Mesenchymal stem cell (in vitro differentiated cells and primary cell): ENCODE measurements at regions not wholly inside any gene's neighbourhood (a gene's known extent, or its start where the extent isn't known, plus 50 kb on each side); places are given as distances from the start of the nearest gene placed in this dataset.
A peak's percentile ranks its signal among the peaks of the same experiment; 100 is the strongest.

ENCODE experiments used
- DNase-seq: peaks from one replicate; pipeline ENCODE4 v3.0.0-alpha.2; 2013
- H2AFZ ChIP-seq: one replicate; pipeline ENCODE4 v1.6.1; 2013; ENCODE audit warnings: low read depth, mild to moderate bottlenecking, control low read depth, inconsistent platforms, low read length, moderate library complexity
- H2AK5ac ChIP-seq: 2 replicates; pipeline ENCODE4 v1.6.1; 2013; ENCODE audit warnings: low read length, moderate library complexity, mild to moderate bottlenecking, inconsistent platforms; ENCODE audit not compliant: severe bottlenecking
- H2BK120ac ChIP-seq: one replicate; pipeline ENCODE4 v1.6.1; 2013; ENCODE audit warnings: low read depth, mild to moderate bottlenecking, inconsistent platforms, low read length, moderate library complexity
- H2BK12ac ChIP-seq, 2 experiments: one replicate each; pipeline ENCODE4 v1.6.1; 2013; ENCODE audit warnings: inconsistent platforms in 2 of 2, low read length in 2 of 2, mild to moderate bottlenecking in 2 of 2, moderate library complexity in 2 of 2, control low read depth in 1 of 2
- H2BK15ac ChIP-seq: one replicate; pipeline ENCODE4 v1.6.1; 2013; ENCODE audit warnings: mild to moderate bottlenecking, low read depth, inconsistent platforms; ENCODE audit not compliant: poor library complexity, severe bottlenecking
- H2BK5ac ChIP-seq: 2 replicates; pipeline ENCODE4 v1.6.1; 2013; ENCODE audit warnings: low read depth, mild to moderate bottlenecking, low read length, control low read depth, inconsistent platforms; ENCODE audit not compliant: poor library complexity, severe bottlenecking
- H3K14ac ChIP-seq, 2 experiments: one replicate each; pipeline ENCODE4 v1.6.1; 2013; ENCODE audit warnings: inconsistent platforms in 2 of 2, low read length in 2 of 2, control low read depth in 1 of 2, mild to moderate bottlenecking in 1 of 2, moderate library complexity in 1 of 2
- H3K18ac ChIP-seq, 2 experiments: one replicate each; pipeline ENCODE4 v1.6.1; 2013; ENCODE audit warnings: inconsistent platforms in 2 of 2, low read length in 2 of 2, control low read depth in 1 of 2, low read depth in 1 of 2, mild to moderate bottlenecking in 1 of 2
- H3K23ac ChIP-seq, 2 experiments: one replicate each; pipeline ENCODE4 v1.6.1; 2013; ENCODE audit warnings: inconsistent platforms in 2 of 2, low read length in 2 of 2, mild to moderate bottlenecking in 2 of 2, moderate library complexity in 2 of 2, control low read depth in 1 of 2
- H3K27ac ChIP-seq: 2 replicates; pipeline ENCODE4 v1.5.1; 2013; ENCODE audit warnings: mild to moderate bottlenecking, moderate library complexity, low read length, control low read depth, inconsistent platforms; ENCODE audit not compliant: poor library complexity, severe bottlenecking
- H3K27me3 ChIP-seq, 2 experiments: 2 replicates each; pipeline versions ENCODE4 v1.6.1 to v1.7.0; 2013; ENCODE audit warnings: low read length in 2 of 2, mild to moderate bottlenecking in 2 of 2, moderate library complexity in 2 of 2, control low read depth in 1 of 2, inconsistent platforms in 1 of 2; ENCODE audit not compliant: control insufficient read depth in 1 of 2, insufficient read depth in 1 of 2
- H3K36me3 ChIP-seq, 2 experiments: 2 replicates each; pipeline versions ENCODE4 v1.6.1 to v1.7.0; 2013; ENCODE audit warnings: low read length in 2 of 2, control low read depth in 1 of 2, inconsistent platforms in 1 of 2, low read depth in 1 of 2, mild to moderate bottlenecking in 1 of 2; ENCODE audit not compliant: insufficient read depth in 2 of 2, control insufficient read depth in 1 of 2
- H3K4ac ChIP-seq, 2 experiments: one replicate each; pipeline ENCODE4 v1.6.1; 2013; ENCODE audit warnings: inconsistent platforms in 2 of 2, low read length in 2 of 2, mild to moderate bottlenecking in 2 of 2, moderate library complexity in 2 of 2, control low read depth in 1 of 2, low read depth in 1 of 2
- H3K4me1 ChIP-seq: 2 replicates; pipeline ENCODE4 v1.6.1; 2013; ENCODE audit warnings: low read depth, low read length, control low read depth; ENCODE audit not compliant: control insufficient read depth, insufficient read depth
- H3K4me2 ChIP-seq: 2 replicates; pipeline ENCODE4 v1.6.1; 2013; ENCODE audit warnings: low read length, mild to moderate bottlenecking, inconsistent platforms; ENCODE audit not compliant: poor library complexity, severe bottlenecking
- H3K4me3 ChIP-seq, 2 experiments: 2 replicates each; pipeline versions ENCODE4 v1.5.1 to v1.7.0; 2013; ENCODE audit warnings: low read length in 2 of 2, mild to moderate bottlenecking in 2 of 2, control low read depth in 1 of 2, low read depth in 1 of 2; ENCODE audit not compliant: insufficient read depth in 1 of 2
- H3K79me1 ChIP-seq: replicated peaks from 2 replicates; pipeline ENCODE4 v1.6.1; 2013; ENCODE audit warnings: mild to moderate bottlenecking, control low read depth, low read length, inconsistent platforms; ENCODE audit not compliant: poor library complexity, severe bottlenecking
- H3K9ac ChIP-seq: 2 replicates; pipeline ENCODE4 v1.7.0; 2013; ENCODE audit warnings: mild to moderate bottlenecking, low read length, moderate library complexity
- H3K9me3 ChIP-seq: 2 replicates; pipeline ENCODE4 v1.7.0; 2013; ENCODE audit warnings: mild to moderate bottlenecking, low read length; ENCODE audit not compliant: control insufficient read depth
- H4K8ac ChIP-seq: one replicate; pipeline ENCODE4 v1.6.1; 2013; ENCODE audit warnings: inconsistent platforms, mild to moderate bottlenecking, low read length, moderate library complexity
- H4K91ac ChIP-seq: one replicate; pipeline ENCODE4 v1.6.1; 2013; ENCODE audit warnings: mild to moderate bottlenecking, low read length, inconsistent platforms
- WGBS: methylation state at CpG from one replicate; pipeline ENCODE4 v1.1.7; 2013; ENCODE audit warnings: mixed read lengths; 5-methylcytosine and 5-hydroxymethylcytosine counted together

DNA sequence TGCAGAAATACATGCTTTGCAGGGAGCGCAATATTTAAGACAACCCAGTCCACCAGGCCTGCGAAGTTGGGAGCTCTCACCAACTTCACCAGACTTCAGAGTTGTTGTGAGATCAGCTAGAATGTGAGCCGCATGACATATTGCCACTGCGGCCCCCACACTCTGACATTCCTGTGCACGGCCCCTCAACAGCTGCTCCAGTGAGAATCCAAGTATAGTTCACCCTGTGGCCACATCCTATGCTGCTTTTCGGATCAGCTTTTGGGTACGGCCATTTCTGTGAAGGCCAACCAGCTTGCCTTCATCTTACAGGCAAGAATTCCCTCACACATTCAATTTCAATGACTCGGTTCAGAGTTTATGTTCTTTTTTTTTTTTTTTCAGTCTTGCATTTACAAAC is 177.8 kb downstream of the SOX11 start:
- Histone ChIP-seq H2BK5ac (no peak overlapping the region), H3K18ac (no peak overlapping the region), H3K14ac (no peak overlapping the region), H3K79me1 (no peaks in the 10 kb centered on the region), H3K4me3 (no peak overlapping the region), H2BK12ac (no peak overlapping the region), H3K9me3 (peaks cover 53% of the 10 kb centered on the region), H2BK120ac (no peak overlapping the region), H3K4me2 (no peak overlapping the region), H3K4ac (no peak overlapping the region), H3K9ac (no peak overlapping the region), H3K23ac (no peak overlapping the region), H3K27me3 (no peaks in the 10 kb centered on the region), H3K27ac (no peak overlapping the region), H3K36me3 (no peaks in the 10 kb centered on the region), H3K4me1 (no peaks in the 10 kb centered on the region), H2AK5ac (no peak overlapping the region), H4K91ac (no peak overlapping the region), H4K8ac (no peak overlapping the region), H2AFZ (no peak overlapping the region), H2BK15ac (no peak overlapping the region)
- WGBS = 83% methylated on average over 8 of the region's 8 CpGs
- no peak for DNase-seq

DNA sequence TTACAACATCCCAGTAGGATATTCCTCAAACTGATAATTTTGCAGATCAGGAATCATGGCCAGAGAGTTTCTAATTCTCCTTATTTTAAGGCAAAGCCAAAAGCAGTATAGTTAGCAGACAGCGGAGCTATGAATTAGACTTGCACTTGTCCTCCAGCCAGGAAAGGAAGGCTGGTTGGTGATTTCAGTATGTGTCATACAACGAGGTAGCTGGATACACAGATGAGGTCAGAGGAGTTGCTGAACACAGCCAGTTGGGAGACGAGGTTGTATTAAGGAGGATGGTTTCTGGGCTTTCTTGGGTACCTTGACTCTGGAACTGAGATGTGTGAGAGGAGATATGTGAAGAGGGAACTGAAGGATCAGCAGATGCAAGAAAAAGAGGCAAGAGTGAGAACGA is 185.2 kb downstream of the SOX11 start:
- no peaks in the 10 kb centered on the region for H3K36me3 ChIP-seq

DNA sequence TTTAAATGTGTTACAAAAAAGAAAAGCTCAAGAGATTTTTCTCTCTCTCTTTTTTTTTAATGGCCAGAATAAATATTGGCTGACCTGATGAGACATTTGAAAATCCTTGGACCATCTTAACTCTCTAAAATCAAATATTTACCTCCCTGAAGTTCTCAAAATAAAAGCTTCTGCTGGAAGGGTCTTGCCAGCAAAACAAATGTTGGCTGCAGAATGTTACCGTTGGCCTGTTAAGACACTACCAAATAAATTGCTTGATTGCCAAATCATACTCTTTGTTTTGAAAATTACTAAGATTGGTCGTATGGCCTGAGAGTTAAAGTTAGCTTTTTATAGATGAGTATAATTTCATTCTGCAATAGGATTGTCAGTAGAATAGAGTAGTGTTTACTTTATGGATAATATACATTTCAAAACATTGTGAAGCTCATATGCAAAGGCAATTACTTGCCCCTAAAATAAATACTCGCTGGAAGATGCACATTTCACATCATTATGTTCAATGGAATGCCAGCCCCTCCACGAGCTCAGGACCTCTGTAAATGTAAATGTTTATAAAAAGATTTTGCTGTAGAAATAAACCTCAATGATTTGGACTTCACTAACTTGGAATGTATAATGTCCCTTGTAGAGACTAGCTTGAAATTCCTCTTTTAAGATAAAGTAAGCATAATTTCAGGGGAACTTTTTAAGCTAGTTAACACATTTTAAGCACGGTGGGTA is 193.4 kb downstream of the SOX11 start:
- no peaks in the 10 kb centered on the region for H3K79me1 ChIP-seq
- H3K4ac ChIP-seq = no peak overlapping the region
- H3K27me3 ChIP-seq = no peaks in the 10 kb centered on the region
- no peak overlapping the region for H3K4me2 ChIP-seq
- H3K14ac ChIP-seq = no peak overlapping the region
- H3K4me1 ChIP-seq = no peaks in the 10 kb centered on the region
- H2AFZ ChIP-seq = no peak overlapping the region
- WGBS = 0% methylated on average over 1 of the region's 5 CpGs
- no peak overlapping the region for H2BK12ac ChIP-seq
- no peak overlapping the region for H3K4me3 ChIP-seq
- H3K36me3 ChIP-seq = no peaks in the 10 kb centered on the region
- DNase-seq = peak; percentile 6
- no peak overlapping the region for H3K23ac ChIP-seq
- no peak overlapping the region for H3K18ac ChIP-seq
- no peak overlapping the region for H4K91ac ChIP-seq
- H2BK5ac ChIP-seq = no peak overlapping the region
- H2BK15ac ChIP-seq = no peak overlapping the region
- H3K27ac ChIP-seq = no peak overlapping the region
- H3K9ac ChIP-seq = no peak overlapping the region
- no peak overlapping the region for H2BK120ac ChIP-seq
- no peak overlapping the region for H4K8ac ChIP-seq
- H3K9me3 ChIP-seq = peaks cover 17% of the 10 kb centered on the region
- no peak overlapping the region for H2AK5ac ChIP-seq

More for the DNA sequence above, 185.2 kb downstream of the SOX11 start:
- no peak overlapping the region for H3K4me2 ChIP-seq
- H3K79me1 ChIP-seq = no peaks in the 10 kb centered on the region
- H2BK15ac ChIP-seq = no peak overlapping the region
- H2AK5ac ChIP-seq = no peak overlapping the region
- no peak overlapping the region for H2BK5ac ChIP-seq
- no peak overlapping the region for H4K8ac ChIP-seq
- no peak overlapping the region for H3K4me3 ChIP-seq
- no peak overlapping the region for H2BK12ac ChIP-seq
- no peak overlapping the region for H3K9ac ChIP-seq
- WGBS = 58% methylated on average over 4 of the region's 4 CpGs
- no peak overlapping the region for H3K18ac ChIP-seq
- no peaks in the 10 kb centered on the region for H3K4me1 ChIP-seq
- no peak overlapping the region for H3K27ac ChIP-seq
- H2BK120ac ChIP-seq = no peak overlapping the region
- no peak overlapping the region for H3K23ac ChIP-seq
- H3K27me3 ChIP-seq = no peaks in the 10 kb centered on the region
- H2AFZ ChIP-seq = no peak overlapping the region
- H4K91ac ChIP-seq = no peak overlapping the region
- no peak overlapping the region for H3K4ac ChIP-seq
- H3K9me3 ChIP-seq = peaks cover 33% of the 10 kb centered on the region
- DNase-seq = no peak
- no peak overlapping the region for H3K14ac ChIP-seq

DNA sequence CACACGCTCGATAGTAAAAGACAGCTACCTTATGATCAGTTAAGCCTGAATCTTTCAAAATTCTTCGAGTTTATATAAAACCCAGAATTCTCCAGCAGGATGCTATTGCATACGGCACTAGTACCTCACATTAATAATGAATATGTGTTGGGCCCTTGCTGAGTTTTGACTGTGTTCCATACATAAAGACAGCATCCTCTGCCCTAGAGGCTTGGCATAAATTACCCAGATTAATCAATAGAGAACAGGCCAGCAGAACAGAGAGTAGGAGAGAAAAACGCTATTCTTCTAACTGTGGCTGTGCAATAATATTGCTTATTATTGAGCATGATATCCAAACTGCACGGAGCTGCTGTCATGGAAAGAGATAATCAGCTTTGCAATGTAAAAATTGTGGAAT is 194.3 kb downstream of the SOX11 start:
- Histone ChIP-seq H3K14ac (no peak overlapping the region), H3K27ac (no peak overlapping the region), H2AK5ac (no peak overlapping the region), H2BK5ac (no peak overlapping the region), H3K4me1 (no peaks in the 10 kb centered on the region), H3K36me3 (no peaks in the 10 kb centered on the region), H2BK12ac (no peak overlapping the region), H2BK120ac (no peak overlapping the region), H3K4me3 (no peak overlapping the region), H4K91ac (no peak overlapping the region), H3K9ac (no peak overlapping the region), H2BK15ac (no peak overlapping the region), H3K4ac (no peak overlapping the region), H3K9me3 (peaks cover 17% of the 10 kb centered on the region), H3K18ac (no peak overlapping the region), H3K27me3 (no peaks in the 10 kb centered on the region), H4K8ac (no peak overlapping the region), H3K79me1 (no peaks in the 10 kb centered on the region), H2AFZ (no peak overlapping the region), H3K23ac (no peak overlapping the region), H3K4me2 (no peak overlapping the region)
- WGBS = 96% methylated on average over 5 of the region's 6 CpGs
- no peak for DNase-seq
